ENCODE measurements at regions not wholly inside any gene's neighbourhood (a gene's known extent, or its start where the extent isn't known, plus 50 kb on each side); places are given as distances from the start of the nearest gene placed in this dataset.

DNA sequence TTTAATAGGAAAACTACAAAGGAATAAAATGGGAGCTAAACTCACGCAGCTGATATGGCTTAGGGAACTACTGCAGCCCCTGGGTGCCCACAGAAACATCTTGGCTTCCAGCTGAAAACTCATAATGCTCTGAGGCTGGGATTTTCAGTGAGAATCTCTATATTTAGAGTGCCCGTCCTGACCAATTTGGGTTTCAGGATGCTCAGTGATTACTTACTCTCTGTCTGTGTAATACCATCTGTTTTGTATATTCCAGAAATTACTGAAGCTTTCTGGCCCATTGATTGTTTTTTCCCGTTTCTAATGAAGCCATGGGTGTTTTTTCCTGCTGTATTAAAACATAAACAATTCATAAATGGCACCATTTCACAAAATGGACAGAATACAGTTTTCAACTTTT is 50.6 kb upstream of the ZNF385D start:
- H3K27me3 ChIP-seq (ENCODE audit: control insufficient read depth, insufficient read depth, low read length): no peaks in the 10 kb centered on the region

DNA sequence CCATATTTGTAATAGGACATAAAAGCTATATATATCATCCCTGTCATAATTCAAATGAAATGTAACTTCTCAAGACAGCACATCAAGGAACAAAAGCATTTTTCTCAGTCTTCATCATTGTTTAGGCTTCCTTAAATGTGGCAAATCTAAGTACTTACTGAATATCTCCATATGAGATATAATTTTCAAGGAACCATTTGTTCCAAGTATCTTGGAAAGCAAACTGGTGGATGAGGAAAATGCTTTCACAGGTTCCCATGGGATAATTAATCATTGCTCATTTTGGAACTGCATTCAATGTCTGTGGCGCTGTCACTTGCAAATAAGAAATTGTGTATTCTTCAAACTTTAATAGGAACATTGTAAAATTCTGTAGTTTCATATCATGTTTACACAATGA is 52.6 kb upstream of the ZNF385D start:
- DNase-seq: no peak
- no peaks in the 10 kb centered on the region for H3K36me3 ChIP-seq (replicated peaks; ENCODE audit: control insufficient read depth, insufficient read depth, low read length)

More for the DNA sequence above, 50.6 kb upstream of the ZNF385D start:
- Histone ChIP-seq H3K36me3 (replicated peaks; ENCODE audit: control insufficient read depth, insufficient read depth, low read length) (no peaks in the 10 kb centered on the region), H3K4me3 (ENCODE audit: insufficient read depth, low read depth, low read length) (no peak overlapping the region)
- no peak for DNase-seq

DNA sequence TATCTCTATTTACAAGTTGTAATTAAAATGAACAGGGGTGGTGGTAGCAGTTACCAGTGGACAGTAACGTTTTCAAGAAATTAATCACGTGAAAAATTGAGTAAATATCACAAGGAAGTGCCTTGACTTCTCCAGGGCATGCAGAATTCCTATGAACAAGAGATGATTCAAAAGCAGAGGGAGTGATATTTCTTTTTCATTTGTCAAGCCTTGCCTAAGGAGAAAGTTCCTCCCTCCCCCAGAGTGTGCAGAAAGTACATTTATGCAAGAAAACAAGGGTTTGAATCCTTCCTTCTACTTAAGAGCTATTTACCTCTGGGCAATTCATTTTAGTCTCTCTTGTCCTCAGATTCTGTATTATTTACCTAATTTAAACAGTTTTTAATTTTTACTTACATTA is 53.3 kb upstream of the ZNF385D start:
- no peak overlapping the region for H3K4me3 ChIP-seq (ENCODE audit: insufficient read depth, low read depth, low read length)

More for the DNA sequence above, 52.6 kb upstream of the ZNF385D start:
- no peak overlapping the region for H3K4me3 ChIP-seq (ENCODE audit: insufficient read depth, low read depth, low read length)
- no peaks in the 10 kb centered on the region for H3K27me3 ChIP-seq (ENCODE audit: control insufficient read depth, insufficient read depth, low read length)

DNA sequence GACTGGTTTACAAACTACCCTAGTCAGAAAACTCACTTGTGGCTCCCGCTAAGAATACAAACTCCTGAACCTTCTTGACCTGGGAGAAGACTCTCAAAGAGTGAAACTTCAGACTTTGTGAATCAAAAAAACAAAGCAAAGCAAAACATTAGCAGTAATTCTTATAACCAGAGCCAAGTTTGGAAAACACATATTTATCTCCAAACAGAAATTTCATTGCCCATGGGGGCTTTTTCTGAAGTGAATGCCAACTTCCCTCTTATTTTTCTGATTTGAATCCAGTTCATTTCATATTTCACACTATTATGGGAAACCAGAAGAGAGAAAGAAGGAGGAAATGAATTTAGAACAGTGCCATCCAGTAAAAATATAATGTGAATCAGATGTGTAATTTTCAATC is 55.7 kb upstream of the ZNF385D start:
- H3K36me3 ChIP-seq (replicated peaks; ENCODE audit: control insufficient read depth, insufficient read depth, low read length): no peaks in the 10 kb centered on the region
- no peak for DNase-seq
- H3K27me3 ChIP-seq (ENCODE audit: control insufficient read depth, insufficient read depth, low read length): no peaks in the 10 kb centered on the region

More for the DNA sequence above, 53.3 kb upstream of the ZNF385D start:
- H3K36me3 ChIP-seq (replicated peaks; ENCODE audit: control insufficient read depth, insufficient read depth, low read length): no peaks in the 10 kb centered on the region
- DNase-seq: no peak
- no peaks in the 10 kb centered on the region for H3K27me3 ChIP-seq (ENCODE audit: control insufficient read depth, insufficient read depth, low read length)

DNA sequence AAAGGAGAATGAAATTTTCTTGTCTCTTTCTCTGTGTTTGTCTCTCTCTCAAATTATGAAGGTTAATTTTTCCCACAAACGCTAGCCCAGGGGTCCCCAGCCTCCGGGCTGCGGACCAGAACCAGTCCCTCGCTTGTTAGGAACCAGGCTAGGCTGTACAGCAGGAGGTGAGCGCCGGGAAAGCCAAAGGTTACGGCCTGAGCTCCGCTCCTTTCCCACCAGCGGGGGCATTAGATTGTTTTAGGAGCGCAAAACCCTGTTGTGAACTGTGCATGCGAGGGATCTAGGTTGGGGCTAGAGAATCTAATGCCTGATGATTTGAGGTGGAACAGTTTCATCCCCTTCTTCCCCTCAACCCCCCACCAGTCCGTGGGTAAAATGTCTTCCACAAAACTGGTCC is 74.7 kb upstream of the ZNF385D start:
- H3K36me3 ChIP-seq (replicated peaks; ENCODE audit: control insufficient read depth, insufficient read depth, low read length): no peaks in the 10 kb centered on the region
- H3K27me3 ChIP-seq (ENCODE audit: control insufficient read depth, insufficient read depth, low read length): no peaks in the 10 kb centered on the region
- no peak for DNase-seq
- H3K4me3 ChIP-seq (ENCODE audit: insufficient read depth, low read depth, low read length): no peak overlapping the region

More for the DNA sequence above, 55.7 kb upstream of the ZNF385D start:
- no peak overlapping the region for H3K4me3 ChIP-seq (ENCODE audit: insufficient read depth, low read depth, low read length)

DNA sequence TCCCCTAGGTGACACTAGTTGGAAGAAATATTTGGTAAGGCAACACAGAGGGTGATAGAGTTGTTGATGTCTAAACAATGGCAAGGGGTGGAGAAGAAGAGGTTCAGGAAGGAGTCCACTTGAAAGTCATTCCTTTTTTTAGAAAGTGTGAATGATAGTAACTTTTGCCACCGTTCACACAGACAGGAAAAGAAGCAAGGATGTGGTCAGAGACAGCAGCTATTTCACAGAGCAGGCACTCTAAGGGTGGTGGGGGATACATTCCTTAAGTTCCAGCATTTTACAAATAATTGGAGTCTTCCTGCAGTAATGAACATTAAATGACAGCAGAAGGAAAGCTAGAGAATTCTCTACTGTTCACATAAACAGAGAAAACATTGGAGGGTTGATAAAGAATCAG is 75.4 kb upstream of the ZNF385D start:
- H3K4me3 ChIP-seq (ENCODE audit: insufficient read depth, low read depth, low read length): no peak overlapping the region
- no peaks in the 10 kb centered on the region for H3K36me3 ChIP-seq (replicated peaks; ENCODE audit: control insufficient read depth, insufficient read depth, low read length)
- DNase-seq: no peak
- no peaks in the 10 kb centered on the region for H3K27me3 ChIP-seq (ENCODE audit: control insufficient read depth, insufficient read depth, low read length)

DNA sequence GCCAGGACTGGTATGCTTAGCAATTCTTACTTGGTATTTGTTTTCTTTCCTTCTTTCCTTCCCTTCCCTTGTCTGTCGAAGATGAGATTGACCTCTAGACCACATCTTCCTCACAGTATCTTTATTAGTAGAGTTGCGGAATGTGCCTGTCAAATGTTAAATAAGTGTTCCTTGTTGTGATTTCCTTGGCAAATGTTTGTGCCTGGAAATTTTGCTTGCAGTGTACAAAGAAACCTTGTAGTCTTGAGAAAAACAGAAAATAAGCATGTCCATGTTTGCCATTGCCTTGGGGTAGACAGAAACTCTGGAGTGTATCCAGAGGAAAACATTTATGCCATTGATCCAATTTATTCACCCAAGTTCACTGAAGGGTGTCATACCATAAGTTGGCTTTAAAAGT is 79.5 kb upstream of the ZNF385D start:
- Histone ChIP-seq H3K4me3 (ENCODE audit: insufficient read depth, low read depth, low read length) (no peak overlapping the region), H3K36me3 (replicated peaks; ENCODE audit: control insufficient read depth, insufficient read depth, low read length) (no peaks in the 10 kb centered on the region), H3K27me3 (ENCODE audit: control insufficient read depth, insufficient read depth, low read length) (no peaks in the 10 kb centered on the region)
- DNase-seq: no peak

DNA sequence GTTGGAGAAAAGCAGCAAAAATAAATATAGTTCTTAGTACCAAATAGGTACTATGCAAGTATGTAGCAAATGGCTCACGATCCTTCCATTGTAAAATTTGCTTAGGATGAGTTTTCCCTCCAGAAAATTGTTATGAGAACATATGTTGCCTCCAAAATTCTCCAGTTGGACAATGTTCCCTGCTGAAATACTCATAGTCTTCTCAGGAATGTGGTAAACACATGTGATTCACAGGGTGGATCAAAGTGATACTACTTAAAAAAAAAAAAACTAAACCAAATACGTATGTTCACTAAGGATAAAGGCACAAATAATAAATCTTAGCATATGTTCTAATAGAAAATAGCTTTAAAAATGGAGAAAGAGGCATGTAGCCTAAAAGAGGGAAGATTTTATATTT is 84.3 kb upstream of the ZNF385D start:
- Histone ChIP-seq H3K4me3 (ENCODE audit: insufficient read depth, low read depth, low read length) (no peak overlapping the region), H3K27me3 (ENCODE audit: control insufficient read depth, insufficient read depth, low read length) (no peaks in the 10 kb centered on the region), H3K36me3 (replicated peaks; ENCODE audit: control insufficient read depth, insufficient read depth, low read length) (no peaks in the 10 kb centered on the region)
- no peak for DNase-seq

DNA sequence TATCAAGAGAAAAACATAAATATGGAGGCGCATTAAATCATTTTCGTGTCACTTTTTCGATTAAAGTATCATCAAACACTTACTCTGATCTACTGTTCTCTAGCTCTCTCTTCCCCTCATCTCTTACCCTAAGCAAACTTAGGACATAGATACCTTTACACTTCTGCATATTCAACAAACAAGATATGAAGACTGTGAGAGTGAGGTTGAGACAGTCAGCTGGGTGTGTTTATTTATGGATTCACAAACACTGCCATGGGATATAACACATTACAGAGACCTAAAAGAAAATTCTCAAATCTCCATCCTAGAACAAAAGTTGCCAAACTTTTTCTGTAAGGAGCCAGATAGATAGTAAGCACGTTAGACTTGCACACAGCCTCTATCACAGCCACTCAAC is 85.2 kb upstream of the ZNF385D start:
- Histone ChIP-seq H3K4me3 (ENCODE audit: insufficient read depth, low read depth, low read length) (no peak overlapping the region), H3K36me3 (replicated peaks; ENCODE audit: control insufficient read depth, insufficient read depth, low read length) (no peaks in the 10 kb centered on the region), H3K27me3 (ENCODE audit: control insufficient read depth, insufficient read depth, low read length) (no peaks in the 10 kb centered on the region)
- no peak for DNase-seq

DNA sequence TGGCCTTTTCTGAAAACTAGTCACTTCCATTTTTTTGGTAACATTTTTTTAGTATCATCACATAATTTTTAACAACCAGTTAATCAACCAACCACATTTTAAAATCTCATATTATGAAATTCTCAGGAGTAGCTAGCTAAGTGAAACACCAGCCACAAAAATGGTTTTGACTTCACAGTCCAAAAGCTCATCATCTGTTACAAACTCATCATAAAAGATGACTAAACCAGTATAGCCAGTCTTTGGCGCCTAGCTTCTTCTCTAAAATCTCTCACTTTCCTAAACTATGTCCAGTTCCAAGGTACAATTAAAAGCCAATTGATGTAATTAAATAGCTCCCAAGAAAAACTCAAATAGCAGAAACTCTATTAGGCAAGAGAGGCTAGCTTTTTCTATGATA is 88.2 kb upstream of the ZNF385D start:
- no peaks in the 10 kb centered on the region for H3K27me3 ChIP-seq (ENCODE audit: control insufficient read depth, insufficient read depth, low read length)
- no peak overlapping the region for H3K4me3 ChIP-seq (ENCODE audit: insufficient read depth, low read depth, low read length)
- no peak for DNase-seq
- no peaks in the 10 kb centered on the region for H3K36me3 ChIP-seq (replicated peaks; ENCODE audit: control insufficient read depth, insufficient read depth, low read length)

DNA sequence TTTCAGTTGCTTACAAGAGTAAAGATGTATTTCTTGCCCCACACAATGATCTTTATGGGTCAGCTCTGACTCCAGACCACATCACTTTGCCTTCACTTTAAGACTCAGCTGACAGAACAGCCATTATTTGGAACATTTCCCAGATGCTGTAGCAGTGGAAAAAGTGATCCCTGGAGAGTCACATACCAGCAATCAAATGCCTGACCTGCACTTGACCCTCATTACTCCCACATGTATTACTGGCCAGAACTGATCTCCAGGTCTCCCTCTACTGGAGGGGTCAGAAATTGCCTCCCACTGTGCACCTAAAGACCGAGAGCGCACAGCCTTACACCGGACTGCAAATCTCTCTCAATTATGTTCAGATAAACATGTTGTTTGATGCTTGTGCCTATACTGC is 88.6 kb upstream of the ZNF385D start:
- H3K4me3 ChIP-seq (ENCODE audit: insufficient read depth, low read depth, low read length): no peak overlapping the region
- H3K36me3 ChIP-seq (replicated peaks; ENCODE audit: control insufficient read depth, insufficient read depth, low read length): no peaks in the 10 kb centered on the region
- no peak for DNase-seq
- no peaks in the 10 kb centered on the region for H3K27me3 ChIP-seq (ENCODE audit: control insufficient read depth, insufficient read depth, low read length)

DNA sequence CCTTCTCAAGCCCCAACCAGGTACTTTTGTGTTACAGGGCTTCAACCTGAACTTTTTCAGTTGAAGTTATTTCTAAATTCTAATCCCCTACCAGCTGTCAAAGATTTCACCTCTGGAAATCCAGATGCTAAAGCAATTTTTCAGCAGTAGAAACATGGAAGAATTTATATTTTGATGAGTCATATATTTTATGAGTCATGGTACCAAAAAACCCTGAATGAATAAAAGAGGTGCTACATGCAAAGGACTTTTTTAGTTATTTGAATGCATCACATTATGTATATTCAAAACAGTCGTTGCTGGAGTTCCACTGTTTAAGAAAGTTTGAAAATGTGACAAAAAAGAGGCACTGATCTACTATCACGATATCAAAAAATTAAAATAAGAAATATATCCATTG is 96.0 kb upstream of the ZNF385D start:
- Histone ChIP-seq H3K27me3 (ENCODE audit: control insufficient read depth, insufficient read depth, low read length) (no peaks in the 10 kb centered on the region), H3K4me3 (ENCODE audit: insufficient read depth, low read depth, low read length) (no peak overlapping the region), H3K36me3 (replicated peaks; ENCODE audit: control insufficient read depth, insufficient read depth, low read length) (no peaks in the 10 kb centered on the region)
- DNase-seq: no peak

DNA sequence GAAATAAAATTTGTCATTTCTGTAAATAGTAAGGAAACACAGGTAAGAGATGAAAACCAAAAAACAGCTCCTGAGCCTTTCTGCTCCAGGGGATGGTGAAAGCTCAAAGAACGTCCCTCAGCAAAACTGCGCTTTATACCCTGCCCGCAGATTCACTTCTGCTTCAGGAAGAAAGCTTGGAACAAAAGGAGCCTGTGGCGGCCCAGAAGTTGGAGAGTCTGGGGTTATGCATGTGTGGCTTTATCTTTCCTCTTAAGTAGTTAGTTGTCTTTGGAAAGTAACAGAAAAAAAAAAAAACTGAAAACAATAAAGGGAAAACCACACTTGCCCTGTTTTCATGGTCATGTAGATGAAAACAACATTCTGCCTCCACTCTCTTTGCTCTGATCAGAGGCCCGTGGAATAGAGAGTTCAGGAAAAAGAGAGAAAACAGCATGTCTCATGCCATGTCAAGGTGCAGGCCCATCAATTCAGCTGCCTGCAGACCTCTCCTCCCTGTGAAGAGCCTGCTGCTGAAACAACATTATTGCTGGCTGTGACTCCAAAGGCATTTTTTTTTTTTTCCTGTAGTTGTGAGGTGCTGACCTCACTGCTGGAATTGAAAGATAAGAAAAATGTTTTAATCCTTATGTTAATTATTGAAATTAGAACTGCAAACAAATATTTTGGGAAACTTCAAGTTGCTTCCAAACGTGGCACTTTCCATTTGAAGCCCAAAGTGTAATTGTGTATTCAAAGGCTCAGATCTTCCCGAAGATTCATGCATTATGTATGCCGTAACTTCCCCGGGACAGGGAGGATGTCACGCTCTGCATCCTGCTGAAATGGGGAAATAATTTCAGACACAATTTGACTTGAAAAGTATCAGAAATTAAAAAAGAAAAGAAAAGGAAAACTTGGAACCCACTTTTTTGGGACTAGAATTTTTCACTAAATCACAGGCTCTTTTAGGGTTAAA is 108.4 kb upstream of the ZNF385D start:
- no peak overlapping the region for H3K4me3 ChIP-seq (ENCODE audit: insufficient read depth, low read depth, low read length)
- no peak for DNase-seq
- no peaks in the 10 kb centered on the region for H3K27me3 ChIP-seq (ENCODE audit: control insufficient read depth, insufficient read depth, low read length)
- no peaks in the 10 kb centered on the region for H3K36me3 ChIP-seq (replicated peaks; ENCODE audit: control insufficient read depth, insufficient read depth, low read length)

DNA sequence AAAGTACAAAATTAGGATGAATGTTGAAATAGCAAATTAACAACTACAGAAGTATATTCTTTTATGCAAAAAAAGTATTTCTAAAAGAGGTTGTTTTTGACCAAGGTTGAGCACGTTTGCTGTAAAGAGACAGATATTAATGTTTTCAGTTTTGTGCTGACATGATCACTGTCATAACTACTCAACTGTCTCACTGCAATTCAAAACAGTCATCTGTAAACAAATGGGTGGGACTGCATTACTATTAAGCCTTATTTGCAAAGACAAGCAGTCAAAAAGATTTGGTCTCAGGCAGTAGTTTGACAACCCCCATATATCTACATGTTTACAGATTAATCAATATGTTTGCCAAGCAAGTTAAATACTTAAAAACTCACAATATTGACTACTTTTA is 109.1 kb upstream of the ZNF385D start:
- Histone ChIP-seq H3K4me3 (ENCODE audit: insufficient read depth, low read depth, low read length) (no peak overlapping the region), H3K27me3 (ENCODE audit: control insufficient read depth, insufficient read depth, low read length) (no peaks in the 10 kb centered on the region), H3K36me3 (replicated peaks; ENCODE audit: control insufficient read depth, insufficient read depth, low read length) (no peaks in the 10 kb centered on the region)
- no peak for DNase-seq

DNA sequence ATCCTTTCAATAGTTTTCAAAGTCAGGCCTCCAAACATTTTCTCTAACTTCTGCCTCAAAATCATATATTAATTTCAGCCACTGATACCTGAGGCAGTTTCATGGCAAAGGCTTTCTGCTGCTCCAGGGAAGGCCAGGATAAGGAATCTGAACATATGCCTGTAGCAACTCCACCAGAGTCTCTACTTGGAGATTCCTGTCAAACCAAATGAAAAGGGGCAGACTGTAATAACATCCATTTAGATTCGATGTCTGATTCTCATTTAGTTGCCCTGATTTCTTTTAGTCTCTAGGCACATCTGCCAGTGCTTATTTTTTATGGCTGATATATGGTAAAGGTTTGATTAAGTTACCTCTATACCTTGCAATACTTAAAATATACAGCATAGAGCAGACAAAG is 109.6 kb upstream of the ZNF385D start:
- DNase-seq: no peak
- Histone ChIP-seq H3K36me3 (replicated peaks; ENCODE audit: control insufficient read depth, insufficient read depth, low read length) (no peaks in the 10 kb centered on the region), H3K27me3 (ENCODE audit: control insufficient read depth, insufficient read depth, low read length) (no peaks in the 10 kb centered on the region)

More for the DNA sequence above, 109.6 kb upstream of the ZNF385D start:
- H3K4me3 ChIP-seq (ENCODE audit: insufficient read depth, low read depth, low read length): no peak overlapping the region

Data from H7 (cell line).